Neuronal stem cell (in vitro differentiated cells): ENCODE measurements at regions not wholly inside any gene's neighbourhood (a gene's known extent, or its start where the extent isn't known, plus 50 kb on each side); places are given as distances from the start of the nearest gene placed in this dataset.

Source experiments
- DNase-seq: peaks from one replicate; pipeline ENCODE4 v3.0.0-alpha.2; 2013; ENCODE audit warnings: low spot score
- H2AFZ ChIP-seq: one replicate; pipeline ENCODE4 v1.6.1; 2013; ENCODE audit warnings: mild to moderate bottlenecking, low read length, inconsistent platforms
- H2AK5ac ChIP-seq: 2 replicates; pipeline ENCODE4 v1.6.1; 2013; ENCODE audit warnings: low read depth, mild to moderate bottlenecking, inconsistent platforms, low read length, moderate library complexity, mixed read lengths
- H2BK120ac ChIP-seq: 2 replicates; pipeline ENCODE4 v1.6.1; 2013; ENCODE audit warnings: low read depth, mild to moderate bottlenecking, inconsistent platforms, low read length, moderate library complexity, mixed read lengths
- H2BK12ac ChIP-seq: one replicate; pipeline ENCODE4 v1.6.1; 2013; ENCODE audit warnings: low read length, inconsistent platforms
- H2BK15ac ChIP-seq: 2 replicates; pipeline ENCODE4 v1.6.1; 2013; ENCODE audit warnings: mild to moderate bottlenecking, low read length, inconsistent platforms, mixed read lengths
- H2BK5ac ChIP-seq: one replicate; pipeline ENCODE4 v1.6.1; 2013; ENCODE audit warnings: inconsistent platforms, mild to moderate bottlenecking, low read length, moderate library complexity
- H3K14ac ChIP-seq: one replicate; pipeline ENCODE4 v1.6.1; 2013; ENCODE audit warnings: low read length, inconsistent platforms
- H3K18ac ChIP-seq: 2 replicates; pipeline ENCODE4 v1.6.1; 2013; ENCODE audit warnings: low read length, inconsistent platforms
- H3K23ac ChIP-seq: 2 replicates; pipeline ENCODE4 v1.6.1; 2013; ENCODE audit warnings: low read depth, mild to moderate bottlenecking, mixed read lengths, low read length, inconsistent platforms; ENCODE audit not compliant: poor library complexity
- H3K27ac ChIP-seq: replicated peaks from 3 replicates; pipeline ENCODE4 v1.5.1; 2013; ENCODE audit warnings: low read length, inconsistent platforms
- H3K27me3 ChIP-seq, 3 experiments: 2 replicates each; pipeline ENCODE4 v1.6.1; 2013; ENCODE audit warnings: low read length in 3 of 3, mild to moderate bottlenecking in 2 of 3, inconsistent platforms in 1 of 3, low read depth in 1 of 3, mixed read lengths in 1 of 3, moderate library complexity in 1 of 3; ENCODE audit not compliant: control insufficient read depth in 3 of 3, insufficient read depth in 3 of 3
- H3K36me3 ChIP-seq, 2 donors: replicated peaks in 1 of 2; 2 replicates each; pipeline ENCODE4 v1.6.1; 2013; ENCODE audit warnings: low read length in 2 of 2; ENCODE audit not compliant: control insufficient read depth in 2 of 2, insufficient read depth in 2 of 2
- H3K4ac ChIP-seq: 2 replicates; pipeline ENCODE4 v1.6.1; 2013; ENCODE audit warnings: inconsistent platforms, mild to moderate bottlenecking, low read length, moderate library complexity
- H3K4me1 ChIP-seq, 2 donors: 1 replicate in 1 of 2; 2 replicates in 1 of 2; pipeline ENCODE4 v1.6.1; 2013; ENCODE audit warnings: low read length in 2 of 2, low read depth in 1 of 2; ENCODE audit not compliant: control insufficient read depth in 2 of 2, insufficient read depth in 1 of 2
- H3K4me2 ChIP-seq: one replicate; pipeline ENCODE4 v1.6.1; 2013; ENCODE audit warnings: mild to moderate bottlenecking, low read length, inconsistent platforms; ENCODE audit not compliant: insufficient read depth, poor library complexity, severe bottlenecking
- H3K4me3 ChIP-seq, 2 donors: 2 replicates each; pipeline ENCODE4 v1.5.1; 2013; ENCODE audit warnings: low read length in 2 of 2, mild to moderate bottlenecking in 2 of 2, inconsistent platforms in 1 of 2, moderate library complexity in 1 of 2
- H3K79me1 ChIP-seq: one replicate; pipeline ENCODE4 v1.6.1; 2013; ENCODE audit warnings: low read depth, mild to moderate bottlenecking, inconsistent platforms, low read length, moderate library complexity
- H3K9ac ChIP-seq: one replicate; pipeline ENCODE4 v1.6.1; 2013; ENCODE audit warnings: mild to moderate bottlenecking, low read depth, low read length, inconsistent platforms; ENCODE audit not compliant: poor library complexity
- H3K9me3 ChIP-seq, 2 donors: replicated peaks in 1 of 2; 2 replicates each; pipeline versions ENCODE3 to v1.6.1; 2013; ENCODE audit warnings: low read length in 2 of 2, mild to moderate bottlenecking in 2 of 2, inconsistent platforms in 1 of 2, low read depth in 1 of 2, mixed read lengths in 1 of 2, moderate library complexity in 1 of 2; ENCODE audit not compliant: control insufficient read depth in 2 of 2, insufficient read depth in 1 of 2
- H4K8ac ChIP-seq: one replicate; pipeline ENCODE4 v1.6.1; 2013; ENCODE audit warnings: low read depth, mild to moderate bottlenecking, inconsistent platforms, low read length, moderate library complexity
- H4K91ac ChIP-seq: one replicate; pipeline ENCODE4 v1.6.1; 2013; ENCODE audit warnings: low read length, low read depth, mild to moderate bottlenecking, inconsistent platforms; ENCODE audit not compliant: poor library complexity
- WGBS, 2 donors: extraction: QIAGEN DNeasy Blood & Tissue Kit; methylation state at CpG; one replicate each; pipeline ENCODE4 v1.1.7; 2013; ENCODE audit warnings: missing lambda C conversion rate in 2 of 2, mixed read lengths in 1 of 2; ENCODE audit not compliant: insufficient read length in 2 of 2, insufficient replicate concordance in 1 of 2; ENCODE audit errors: extremely low coverage in 2 of 2; 5-methylcytosine and 5-hydroxymethylcytosine counted together

- Histone ChIP-seq H3K9me3 (no peaks in the 10 kb centered on the region), H2BK120ac (no peak overlapping the region), H3K4me1 (no peaks in the 10 kb centered on the region), H3K36me3 (no peaks in the 10 kb centered on the region), H3K27me3 (no peaks in the 10 kb centered on the region), H4K91ac (no peak overlapping the region), H3K9ac (no peak overlapping the region), H3K4ac (no peak overlapping the region), H2BK15ac (no peak overlapping the region), H3K18ac (no peak overlapping the region), H2BK12ac (no peak overlapping the region), H3K4me2 (no peak overlapping the region), H3K23ac (no peak overlapping the region), H2AFZ (no peak overlapping the region), H3K79me1 (no peaks in the 10 kb centered on the region), H3K14ac (no peak overlapping the region), H2AK5ac (no peak overlapping the region), H3K27ac (no peak overlapping the region), H3K4me3 (no peak overlapping the region), H2BK5ac (no peak overlapping the region), H4K8ac (no peak overlapping the region)
- WGBS, 2 donors: no CpG with 5 or more reads among the region's 1 CpG
- no peak for DNase-seq
Measured at GRCh38 chr4:43136752-43137151, 244.2 kb downstream of the GRXCR1 start.

- no peaks in the 10 kb centered on the region for H3K79me1 ChIP-seq
- no peaks in the 10 kb centered on the region for H3K36me3 ChIP-seq
- no peak overlapping the region for H2AK5ac ChIP-seq
- no peak overlapping the region for H2BK12ac ChIP-seq
- no peak overlapping the region for H4K91ac ChIP-seq
- H2BK120ac ChIP-seq: no peak overlapping the region
- WGBS, 2 donors: no CpG with 5 or more reads among the region's 3 CpGs
- no peak overlapping the region for H3K4ac ChIP-seq
- no peak for DNase-seq
- H3K14ac ChIP-seq: no peak overlapping the region
- H3K4me2 ChIP-seq: no peak overlapping the region
- H4K8ac ChIP-seq: no peak overlapping the region
- H3K23ac ChIP-seq: no peak overlapping the region
- no peak overlapping the region for H2BK15ac ChIP-seq
- no peak overlapping the region for H3K27ac ChIP-seq
- no peak overlapping the region for H2BK5ac ChIP-seq
- H3K9ac ChIP-seq: no peak overlapping the region
- H3K27me3 ChIP-seq: no peaks in the 10 kb centered on the region
- H3K4me1 ChIP-seq: no peaks in the 10 kb centered on the region
- H3K4me3 ChIP-seq: no peak overlapping the region
- no peak overlapping the region for H3K18ac ChIP-seq
- no peak overlapping the region for H2AFZ ChIP-seq
- H3K9me3 ChIP-seq: no peaks in the 10 kb centered on the region
Measured at GRCh38 chr4:43146198-43146597, 253.7 kb downstream of the GRXCR1 start.

- H2BK15ac ChIP-seq: no peak overlapping the region
- H3K4me3 ChIP-seq: no peak overlapping the region
- H3K9me3 ChIP-seq: no peaks in the 10 kb centered on the region
- no peak overlapping the region for H3K9ac ChIP-seq
- no peak overlapping the region for H3K14ac ChIP-seq
- H3K27ac ChIP-seq: no peak overlapping the region
- H2AFZ ChIP-seq: no peak overlapping the region
- H2BK5ac ChIP-seq: no peak overlapping the region
- H3K4ac ChIP-seq: no peak overlapping the region
- DNase-seq: no peak
- no peak overlapping the region for H4K8ac ChIP-seq
- H3K18ac ChIP-seq: no peak overlapping the region
- no peak overlapping the region for H2BK12ac ChIP-seq
- H3K36me3 ChIP-seq: no peaks in the 10 kb centered on the region
- WGBS, 2 donors: no CpG with 5 or more reads among the region's 2 CpGs
- H2BK120ac ChIP-seq: no peak overlapping the region
- no peak overlapping the region for H3K4me2 ChIP-seq
- no peaks in the 10 kb centered on the region for H3K4me1 ChIP-seq
- H3K23ac ChIP-seq: no peak overlapping the region
- no peak overlapping the region for H4K91ac ChIP-seq
- no peak overlapping the region for H2AK5ac ChIP-seq
- no peaks in the 10 kb centered on the region for H3K27me3 ChIP-seq
- H3K79me1 ChIP-seq: no peaks in the 10 kb centered on the region
Measured at GRCh38 chr4:43148481-43148880, 256.0 kb downstream of the GRXCR1 start.

GRCh38 chr4:43163101-43163792 lies 270.7 kb downstream of the GRXCR1 start:
- no peak overlapping the region for H3K14ac ChIP-seq
- H3K9ac ChIP-seq: no peak overlapping the region
- no peaks in the 10 kb centered on the region for H3K9me3 ChIP-seq
- H2BK5ac ChIP-seq: no peak overlapping the region
- H3K4me3 ChIP-seq: no peak overlapping the region
- no peak overlapping the region for H2BK12ac ChIP-seq
- H3K23ac ChIP-seq: no peak overlapping the region
- no peak overlapping the region for H3K27ac ChIP-seq
- no peak overlapping the region for H2BK15ac ChIP-seq
- no peak overlapping the region for H3K18ac ChIP-seq
- no peaks in the 10 kb centered on the region for H3K27me3 ChIP-seq
- no peak overlapping the region for H3K4me2 ChIP-seq
- H3K36me3 ChIP-seq: no peaks in the 10 kb centered on the region
- no peak overlapping the region for H2AK5ac ChIP-seq
- no peaks in the 10 kb centered on the region for H3K79me1 ChIP-seq
- DNase-seq: no peak
- H2BK120ac ChIP-seq: no peak overlapping the region
- no peaks in the 10 kb centered on the region for H3K4me1 ChIP-seq
- no CpG with 5 or more reads among the region's 5 CpGs for WGBS, 2 donors
- H2AFZ ChIP-seq: no peak overlapping the region
- no peak overlapping the region for H3K4ac ChIP-seq
- H4K8ac ChIP-seq: no peak overlapping the region
- H4K91ac ChIP-seq: no peak overlapping the region
